WTC11 (cell line): ENCODE measurements at regions not wholly inside any gene's neighbourhood (a gene's known extent, or its start where the extent isn't known, plus 50 kb on each side); places are given as distances from the start of the nearest gene placed in this dataset.

ENCODE experiments used
- ATAC-seq: fragments of 200-7000 bp; cut with Tn5 transposase; 2 replicates; pipeline ENCODE4 v1.10.0; 2021; ENCODE audit warnings: mild to moderate bottlenecking, moderate library complexity
- CTCF ChIA-PET: fragments of 300-600 bp; sonication (Branson Sonifier 250); formaldehyde crosslinking; loops from one replicate; lab custom pipeline; 2021; ENCODE audit warnings: antibody characterized with exemption; lab: Charles Lee
- POLR2A ChIA-PET: fragments of 350-600 bp; sonication (Branson Sonifier 250); formaldehyde crosslinking; loops from one replicate; lab custom pipeline; 2021; ENCODE audit warnings: antibody characterized with exemption; lab: Charles Lee
- DNase-seq: peaks from one replicate; pipeline ENCODE4 v3.0.0; 2021; ENCODE audit warnings: low spot score
- H3K27ac Mint-ChIP-seq: 2 replicates; pipeline ENCODE4 v1.8.0; 2021; ENCODE audit warnings: mixed read lengths
- H3K27me3 Mint-ChIP-seq: 2 replicates; pipeline ENCODE4 v1.8.0; 2021; ENCODE audit warnings: low read depth, mild to moderate bottlenecking, moderate library complexity, mixed read lengths
- H3K36me3 Mint-ChIP-seq: 2 replicates; pipeline ENCODE4 v1.8.0; 2021; ENCODE audit warnings: mixed read lengths
- H3K4me1 Mint-ChIP-seq: 2 replicates; pipeline ENCODE4 v1.8.0; 2022; ENCODE audit warnings: mixed read lengths
- H3K4me3 Mint-ChIP-seq: 2 replicates; pipeline ENCODE4 v1.8.0; 2021; ENCODE audit warnings: mild to moderate bottlenecking, moderate library complexity, mixed read lengths
- H3K9me3 Mint-ChIP-seq: 2 replicates; pipeline ENCODE4 v1.8.0; 2021; ENCODE audit warnings: mixed read lengths
- CBFB ChIP-seq: sonication (generic); formaldehyde crosslinking; IDR thresholded peaks from 2 replicates; pipeline ENCODE4 v1.8.1; 2022; ENCODE audit warnings: mild to moderate bottlenecking, low read depth, missing genetic modification reagents
- ELF4 ChIP-seq: sonication (generic); formaldehyde crosslinking; IDR thresholded peaks from 2 replicates; pipeline ENCODE4 v1.8.1; 2022; ENCODE audit warnings: low read depth, mild to moderate bottlenecking, moderate library complexity, missing genetic modification reagents
- GABPB1 ChIP-seq: sonication (generic); formaldehyde crosslinking; IDR thresholded peaks from 2 replicates; pipeline ENCODE4 v1.8.1; 2023; ENCODE audit warnings: mild to moderate bottlenecking, missing genetic modification reagents
- JUN ChIP-seq: sonication (generic); formaldehyde crosslinking; IDR thresholded peaks from 2 replicates; pipeline ENCODE4 v1.8.0; 2023; ENCODE audit warnings: mild to moderate bottlenecking, missing genetic modification reagents
- MXD4 ChIP-seq: fragments of 250-450 bp; sonication (Bioruptor Pico); IDR thresholded peaks from 2 replicates; pipeline ENCODE4 v1.8.0; 2021; ENCODE audit warnings: mild to moderate bottlenecking, moderate library complexity, borderline replicate concordance
- MYBL2 ChIP-seq: sonication (generic); formaldehyde crosslinking; IDR thresholded peaks from 2 replicates; pipeline ENCODE4 v1.8.1; 2023; ENCODE audit warnings: mild to moderate bottlenecking, moderate library complexity, missing genetic modification reagents
- SMAD3 ChIP-seq: sonication (generic); formaldehyde crosslinking; IDR thresholded peaks from 2 replicates; pipeline ENCODE4 v1.8.0; 2022; ENCODE audit warnings: missing genetic modification reagents, mild to moderate bottlenecking, borderline replicate concordance
- SOX15 ChIP-seq: fragments of 250-450 bp; sonication (Bioruptor Pico); IDR thresholded peaks from 2 replicates; pipeline ENCODE4 v1.9.0; 2021; ENCODE audit warnings: mild to moderate bottlenecking
- SP1 ChIP-seq: sonication (generic); formaldehyde crosslinking; conservative IDR thresholded peaks from 2 replicates; pipeline ENCODE4 v1.8.1; 2022; ENCODE audit warnings: missing genetic modification reagents
- TCF7 ChIP-seq: sonication (generic); formaldehyde crosslinking; IDR thresholded peaks from 2 replicates; pipeline ENCODE4 v1.8.0; 2022; ENCODE audit warnings: mild to moderate bottlenecking, low read depth, missing genetic modification reagents, moderate library complexity
- ZNF121 ChIP-seq: sonication (generic); formaldehyde crosslinking; IDR thresholded peaks from 2 replicates; pipeline ENCODE4 v1.8.0; 2023; ENCODE audit warnings: missing genetic modification reagents
- ZNF232 ChIP-seq: sonication (generic); formaldehyde crosslinking; IDR thresholded peaks from 2 replicates; pipeline ENCODE4 v1.8.0; 2022; ENCODE audit warnings: mild to moderate bottlenecking, missing genetic modification reagents
- ZNF396 ChIP-seq: fragments of 250-450 bp; sonication (Bioruptor Pico); IDR thresholded peaks from 2 replicates; pipeline ENCODE4 v1.8.0; 2021; ENCODE audit warnings: mild to moderate bottlenecking, moderate library complexity, borderline replicate concordance
- ZNF416 ChIP-seq: fragments of 250-450 bp; sonication (Bioruptor Pico); IDR thresholded peaks from 2 replicates; pipeline ENCODE4 v1.9.0; 2021; ENCODE audit warnings: mild to moderate bottlenecking, inconsistent platforms
- ZNF423 ChIP-seq: fragments of 250-450 bp; sonication (Bioruptor Pico); IDR thresholded peaks from 2 replicates; pipeline ENCODE4 v2.1.2; 2022; ENCODE audit warnings: mild to moderate bottlenecking, moderate library complexity
- ZNF671 ChIP-seq: fragments of 250-450 bp; sonication (Bioruptor Pico); IDR thresholded peaks from 2 replicates; pipeline ENCODE4 v1.8.0; 2021; ENCODE audit warnings: mild to moderate bottlenecking
- TF ChIP-seq, protein P1 (sequence below): fragments of 250-450 bp; sonication (Bioruptor Pico); IDR thresholded peaks from 2 replicates; pipeline ENCODE4 v1.8.0; 2021; ENCODE audit warnings: mild to moderate bottlenecking
- TF ChIP-seq, protein P2 (sequence below): sonication (generic); formaldehyde crosslinking; IDR thresholded peaks from 2 replicates; pipeline ENCODE4 v1.8.1; 2022; ENCODE audit warnings: mild to moderate bottlenecking, moderate library complexity, missing genetic modification reagents
- TF ChIP-seq, protein P3 (sequence below): sonication (generic); formaldehyde crosslinking; IDR thresholded peaks from 2 replicates; pipeline ENCODE4 v1.8.0; 2023; ENCODE audit warnings: missing genetic modification reagents, mild to moderate bottlenecking, borderline replicate concordance
- TF ChIP-seq, protein P4 (sequence below): sonication (generic); formaldehyde crosslinking; IDR thresholded peaks from 2 replicates; pipeline ENCODE4 v1.8.1; 2022; ENCODE audit warnings: low read depth, missing genetic modification reagents, borderline replicate concordance
- TF ChIP-seq, protein P5 (sequence below): sonication (generic); formaldehyde crosslinking; IDR thresholded peaks from 2 replicates; pipeline ENCODE4 v1.8.1; 2022; ENCODE audit warnings: mild to moderate bottlenecking, missing genetic modification reagents, moderate library complexity, borderline replicate concordance
- TF ChIP-seq, protein P6 (sequence below): fragments of 250-450 bp; sonication (Bioruptor Pico); IDR thresholded peaks from 2 replicates; pipeline ENCODE4 v1.9.0; 2021; ENCODE audit warnings: mild to moderate bottlenecking

DNA sequence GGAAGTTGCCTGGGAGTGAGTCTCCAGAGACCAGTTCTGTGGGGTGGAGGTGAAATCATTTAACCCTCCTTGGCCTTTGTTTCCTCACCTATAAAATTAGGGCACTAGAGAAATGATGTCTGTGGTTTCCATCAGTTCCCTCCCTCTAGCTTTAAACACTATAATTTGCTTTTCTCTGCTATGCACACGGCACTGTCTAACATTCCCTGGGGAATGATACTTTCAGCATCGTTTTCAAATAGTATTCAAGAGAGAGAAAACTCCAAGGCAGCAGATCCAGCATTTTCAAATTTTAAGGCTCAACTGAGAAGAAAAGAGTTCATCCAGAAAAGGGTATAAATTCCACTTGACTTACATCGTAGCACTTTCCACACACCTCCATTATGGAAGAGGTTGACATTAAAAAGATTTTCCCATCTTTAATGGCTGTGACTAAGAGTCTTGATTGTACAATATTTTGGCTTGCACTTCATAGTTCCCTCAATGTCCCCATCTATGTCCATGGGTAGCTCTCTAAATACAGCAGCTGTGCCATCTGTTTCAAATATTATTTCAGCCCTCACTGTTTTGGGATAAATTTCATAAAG lies 137.7 kb upstream of the ZPLD1 start:
- TF ChIP-seq, protein P1, sequence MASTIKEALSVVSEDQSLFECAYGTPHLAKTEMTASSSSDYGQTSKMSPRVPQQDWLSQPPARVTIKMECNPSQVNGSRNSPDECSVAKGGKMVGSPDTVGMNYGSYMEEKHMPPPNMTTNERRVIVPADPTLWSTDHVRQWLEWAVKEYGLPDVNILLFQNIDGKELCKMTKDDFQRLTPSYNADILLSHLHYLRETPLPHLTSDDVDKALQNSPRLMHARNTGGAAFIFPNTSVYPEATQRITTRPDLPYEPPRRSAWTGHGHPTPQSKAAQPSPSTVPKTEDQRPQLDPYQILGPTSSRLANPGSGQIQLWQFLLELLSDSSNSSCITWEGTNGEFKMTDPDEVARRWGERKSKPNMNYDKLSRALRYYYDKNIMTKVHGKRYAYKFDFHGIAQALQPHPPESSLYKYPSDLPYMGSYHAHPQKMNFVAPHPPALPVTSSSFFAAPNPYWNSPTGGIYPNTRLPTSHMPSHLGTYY (CRISPR knock-in tag) = no peak
- TF ChIP-seq CBFB (CRISPR knock-in tag) (no peak), SP1 (CRISPR knock-in tag) (no peak), JUN (no peak), GABPB1 (CRISPR knock-in tag) (no peak), ZNF671 (CRISPR knock-in tag) (no peak), SMAD3 (CRISPR knock-in tag) (no peak), TCF7 (CRISPR knock-in tag) (no peak), ZNF232 (CRISPR knock-in tag) (no peak), MXD4 (CRISPR knock-in tag) (no peak), ZNF416 (CRISPR knock-in tag) (no peak)
- TF ChIP-seq, protein P2, sequence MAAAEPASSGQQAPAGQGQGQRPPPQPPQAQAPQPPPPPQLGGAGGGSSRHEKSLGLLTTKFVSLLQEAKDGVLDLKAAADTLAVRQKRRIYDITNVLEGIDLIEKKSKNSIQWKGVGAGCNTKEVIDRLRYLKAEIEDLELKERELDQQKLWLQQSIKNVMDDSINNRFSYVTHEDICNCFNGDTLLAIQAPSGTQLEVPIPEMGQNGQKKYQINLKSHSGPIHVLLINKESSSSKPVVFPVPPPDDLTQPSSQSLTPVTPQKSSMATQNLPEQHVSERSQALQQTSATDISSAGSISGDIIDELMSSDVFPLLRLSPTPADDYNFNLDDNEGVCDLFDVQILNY (CRISPR knock-in tag) = no peak
- TF ChIP-seq, protein P3, sequence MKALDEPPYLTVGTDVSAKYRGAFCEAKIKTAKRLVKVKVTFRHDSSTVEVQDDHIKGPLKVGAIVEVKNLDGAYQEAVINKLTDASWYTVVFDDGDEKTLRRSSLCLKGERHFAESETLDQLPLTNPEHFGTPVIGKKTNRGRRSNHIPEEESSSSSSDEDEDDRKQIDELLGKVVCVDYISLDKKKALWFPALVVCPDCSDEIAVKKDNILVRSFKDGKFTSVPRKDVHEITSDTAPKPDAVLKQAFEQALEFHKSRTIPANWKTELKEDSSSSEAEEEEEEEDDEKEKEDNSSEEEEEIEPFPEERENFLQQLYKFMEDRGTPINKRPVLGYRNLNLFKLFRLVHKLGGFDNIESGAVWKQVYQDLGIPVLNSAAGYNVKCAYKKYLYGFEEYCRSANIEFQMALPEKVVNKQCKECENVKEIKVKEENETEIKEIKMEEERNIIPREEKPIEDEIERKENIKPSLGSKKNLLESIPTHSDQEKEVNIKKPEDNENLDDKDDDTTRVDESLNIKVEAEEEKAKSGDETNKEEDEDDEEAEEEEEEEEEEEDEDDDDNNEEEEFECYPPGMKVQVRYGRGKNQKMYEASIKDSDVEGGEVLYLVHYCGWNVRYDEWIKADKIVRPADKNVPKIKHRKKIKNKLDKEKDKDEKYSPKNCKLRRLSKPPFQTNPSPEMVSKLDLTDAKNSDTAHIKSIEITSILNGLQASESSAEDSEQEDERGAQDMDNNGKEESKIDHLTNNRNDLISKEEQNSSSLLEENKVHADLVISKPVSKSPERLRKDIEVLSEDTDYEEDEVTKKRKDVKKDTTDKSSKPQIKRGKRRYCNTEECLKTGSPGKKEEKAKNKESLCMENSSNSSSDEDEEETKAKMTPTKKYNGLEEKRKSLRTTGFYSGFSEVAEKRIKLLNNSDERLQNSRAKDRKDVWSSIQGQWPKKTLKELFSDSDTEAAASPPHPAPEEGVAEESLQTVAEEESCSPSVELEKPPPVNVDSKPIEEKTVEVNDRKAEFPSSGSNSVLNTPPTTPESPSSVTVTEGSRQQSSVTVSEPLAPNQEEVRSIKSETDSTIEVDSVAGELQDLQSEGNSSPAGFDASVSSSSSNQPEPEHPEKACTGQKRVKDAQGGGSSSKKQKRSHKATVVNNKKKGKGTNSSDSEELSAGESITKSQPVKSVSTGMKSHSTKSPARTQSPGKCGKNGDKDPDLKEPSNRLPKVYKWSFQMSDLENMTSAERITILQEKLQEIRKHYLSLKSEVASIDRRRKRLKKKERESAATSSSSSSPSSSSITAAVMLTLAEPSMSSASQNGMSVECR (CRISPR knock-in tag) = no peak
- TF ChIP-seq, protein P4, sequence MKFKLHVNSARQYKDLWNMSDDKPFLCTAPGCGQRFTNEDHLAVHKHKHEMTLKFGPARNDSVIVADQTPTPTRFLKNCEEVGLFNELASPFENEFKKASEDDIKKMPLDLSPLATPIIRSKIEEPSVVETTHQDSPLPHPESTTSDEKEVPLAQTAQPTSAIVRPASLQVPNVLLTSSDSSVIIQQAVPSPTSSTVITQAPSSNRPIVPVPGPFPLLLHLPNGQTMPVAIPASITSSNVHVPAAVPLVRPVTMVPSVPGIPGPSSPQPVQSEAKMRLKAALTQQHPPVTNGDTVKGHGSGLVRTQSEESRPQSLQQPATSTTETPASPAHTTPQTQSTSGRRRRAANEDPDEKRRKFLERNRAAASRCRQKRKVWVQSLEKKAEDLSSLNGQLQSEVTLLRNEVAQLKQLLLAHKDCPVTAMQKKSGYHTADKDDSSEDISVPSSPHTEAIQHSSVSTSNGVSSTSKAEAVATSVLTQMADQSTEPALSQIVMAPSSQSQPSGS = no peak
- H3K9me3 Mint-ChIP-seq = peaks cover 28% of the 10 kb centered on the region
- H3K4me1 Mint-ChIP-seq = peaks cover 20% of the 10 kb centered on the region
- peaks cover 26% of the 10 kb centered on the region for H3K36me3 Mint-ChIP-seq
- CTCF ChIA-PET = no interaction called here
- no peaks in the 10 kb centered on the region for H3K27me3 Mint-ChIP-seq
- no peak for DNase-seq
- H3K4me3 Mint-ChIP-seq = no peak overlapping the region
- ATAC-seq = no peak
- POLR2A ChIA-PET = no interaction called here
- H3K27ac Mint-ChIP-seq = no peak overlapping the region

DNA sequence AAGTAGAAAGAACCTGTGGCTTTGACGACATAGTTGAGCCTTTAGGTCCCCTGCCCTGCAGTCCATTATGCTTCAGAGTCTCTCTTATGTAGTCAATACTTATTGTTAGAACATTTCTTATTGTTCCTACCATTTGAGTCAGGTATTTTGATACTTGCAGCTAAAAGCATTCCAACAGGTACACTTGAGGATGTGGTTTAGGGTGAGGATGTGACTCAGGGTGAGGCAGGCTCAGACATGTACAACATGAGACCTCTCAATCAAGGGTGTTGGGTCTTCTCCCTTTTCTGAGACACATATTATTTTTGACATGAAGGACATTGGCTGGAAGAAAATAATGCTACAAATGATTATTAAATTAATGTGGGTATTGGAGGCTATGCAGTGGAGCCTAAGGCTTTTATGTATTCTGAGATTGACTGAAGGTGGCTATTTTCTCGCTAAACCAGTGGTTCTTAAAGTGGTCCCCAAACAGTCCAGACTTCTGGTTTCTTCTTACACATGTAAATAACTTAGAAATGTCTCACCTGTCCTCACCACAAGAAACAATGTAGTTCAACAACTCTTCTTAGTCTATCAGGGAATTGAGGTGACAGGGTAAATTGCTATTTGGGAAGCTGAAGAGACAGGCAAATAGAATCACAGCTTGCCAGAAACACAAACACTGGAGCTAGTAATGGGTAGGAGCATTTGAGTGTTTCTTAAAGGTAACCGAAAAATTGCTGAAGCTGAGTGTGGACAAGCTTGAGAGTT lies 135.5 kb upstream of the ZPLD1 start:
- ATAC-seq (no peak), DNase-seq (no peak)
- POLR2A ChIA-PET = no interaction called here
- Mint-ChIP-seq H3K4me1 (peaks cover 20% of the 10 kb centered on the region), H3K36me3 (peaks cover 10% of the 10 kb centered on the region), H3K9me3 (peaks cover 17% of the 10 kb centered on the region), H3K27ac (no peak overlapping the region), H3K27me3 (no peaks in the 10 kb centered on the region), H3K4me3 (no peak overlapping the region)
- CTCF ChIA-PET = no interaction called here
- no peak for TF ChIP-seq ZNF396
- TF ChIP-seq ZNF121 = no peak
- no peak for TF ChIP-seq CBFB (CRISPR knock-in tag)
- no peak for TF ChIP-seq SOX15
- TF ChIP-seq ELF4 (CRISPR knock-in tag) = no peak
- TF ChIP-seq, protein P5, sequence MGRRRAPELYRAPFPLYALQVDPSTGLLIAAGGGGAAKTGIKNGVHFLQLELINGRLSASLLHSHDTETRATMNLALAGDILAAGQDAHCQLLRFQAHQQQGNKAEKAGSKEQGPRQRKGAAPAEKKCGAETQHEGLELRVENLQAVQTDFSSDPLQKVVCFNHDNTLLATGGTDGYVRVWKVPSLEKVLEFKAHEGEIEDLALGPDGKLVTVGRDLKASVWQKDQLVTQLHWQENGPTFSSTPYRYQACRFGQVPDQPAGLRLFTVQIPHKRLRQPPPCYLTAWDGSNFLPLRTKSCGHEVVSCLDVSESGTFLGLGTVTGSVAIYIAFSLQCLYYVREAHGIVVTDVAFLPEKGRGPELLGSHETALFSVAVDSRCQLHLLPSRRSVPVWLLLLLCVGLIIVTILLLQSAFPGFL = no peak
- TF ChIP-seq ZNF423 (CRISPR knock-in tag) = no peak
- TF ChIP-seq SMAD3 (CRISPR knock-in tag) = no peak
- TF ChIP-seq, protein P6, sequence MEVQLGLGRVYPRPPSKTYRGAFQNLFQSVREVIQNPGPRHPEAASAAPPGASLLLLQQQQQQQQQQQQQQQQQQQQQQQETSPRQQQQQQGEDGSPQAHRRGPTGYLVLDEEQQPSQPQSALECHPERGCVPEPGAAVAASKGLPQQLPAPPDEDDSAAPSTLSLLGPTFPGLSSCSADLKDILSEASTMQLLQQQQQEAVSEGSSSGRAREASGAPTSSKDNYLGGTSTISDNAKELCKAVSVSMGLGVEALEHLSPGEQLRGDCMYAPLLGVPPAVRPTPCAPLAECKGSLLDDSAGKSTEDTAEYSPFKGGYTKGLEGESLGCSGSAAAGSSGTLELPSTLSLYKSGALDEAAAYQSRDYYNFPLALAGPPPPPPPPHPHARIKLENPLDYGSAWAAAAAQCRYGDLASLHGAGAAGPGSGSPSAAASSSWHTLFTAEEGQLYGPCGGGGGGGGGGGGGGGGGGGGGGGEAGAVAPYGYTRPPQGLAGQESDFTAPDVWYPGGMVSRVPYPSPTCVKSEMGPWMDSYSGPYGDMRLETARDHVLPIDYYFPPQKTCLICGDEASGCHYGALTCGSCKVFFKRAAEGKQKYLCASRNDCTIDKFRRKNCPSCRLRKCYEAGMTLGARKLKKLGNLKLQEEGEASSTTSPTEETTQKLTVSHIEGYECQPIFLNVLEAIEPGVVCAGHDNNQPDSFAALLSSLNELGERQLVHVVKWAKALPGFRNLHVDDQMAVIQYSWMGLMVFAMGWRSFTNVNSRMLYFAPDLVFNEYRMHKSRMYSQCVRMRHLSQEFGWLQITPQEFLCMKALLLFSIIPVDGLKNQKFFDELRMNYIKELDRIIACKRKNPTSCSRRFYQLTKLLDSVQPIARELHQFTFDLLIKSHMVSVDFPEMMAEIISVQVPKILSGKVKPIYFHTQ (CRISPR knock-in tag) = no peak
- TF ChIP-seq MYBL2 (CRISPR knock-in tag) = no peak
